GM08714 (cell line): ENCODE measurements at regions not wholly inside any gene's neighbourhood (a gene's known extent, or its start where the extent isn't known, plus 50 kb on each side); places are given as distances from the start of the nearest gene placed in this dataset.

Source experiments
- H3K4me3 ChIP-seq: fragments of 200-500 bp; sonication (Bioruptor generic); 2 replicates; pipeline ENCODE4 v1.5.1; 2014; ENCODE audit warnings: mild to moderate bottlenecking, low read length, inconsistent platforms
- ZNF274 ChIP-seq: IDR thresholded peaks from 2 replicates; pipeline ENCODE4 v1.6.1; 2012; ENCODE audit warnings: mild to moderate bottlenecking, low read depth, low read length

- TF ChIP-seq ZNF274: no peak
- H3K4me3 ChIP-seq: no peak overlapping the region
Observed at GRCh38 chr4:112852601-112853000, 196.9 kb upstream of the ANK2 start.

GRCh38 chr4:112853662-112854256 lies 195.7 kb upstream of the ANK2 start:
- no peak for TF ChIP-seq ZNF274

GRCh38 chr4:112854420-112854819 lies 195.0 kb upstream of the ANK2 start:
- TF ChIP-seq ZNF274: no peak

More at GRCh38 chr4:112853662-112854256, 195.7 kb upstream of the ANK2 start:
- H3K4me3 ChIP-seq: no peak overlapping the region

GRCh38 chr4:112855058-112855457 lies 194.4 kb upstream of the ANK2 start:
- no peak for TF ChIP-seq ZNF274

More at GRCh38 chr4:112854420-112854819, 195.0 kb upstream of the ANK2 start:
- no peak overlapping the region for H3K4me3 ChIP-seq

GRCh38 chr4:112857461-112857860 lies 192.0 kb upstream of the ANK2 start:
- TF ChIP-seq ZNF274: no peak
- H3K4me3 ChIP-seq: no peak overlapping the region

More at GRCh38 chr4:112855058-112855457, 194.4 kb upstream of the ANK2 start:
- H3K4me3 ChIP-seq: no peak overlapping the region

- H3K4me3 ChIP-seq: no peak overlapping the region
- no peak for TF ChIP-seq ZNF274
Observed at GRCh38 chr4:112858751-112859150, 190.7 kb upstream of the ANK2 start.

GRCh38 chr4:112859456-112860184 lies 189.8 kb upstream of the ANK2 start:
- TF ChIP-seq ZNF274: no peak
- H3K4me3 ChIP-seq: no peak overlapping the region

- no peak for TF ChIP-seq ZNF274
Observed at GRCh38 chr4:112860830-112861690, 188.4 kb upstream of the ANK2 start.

GRCh38 chr4:112861691-112862674 lies 187.5 kb upstream of the ANK2 start:
- no peak overlapping the region for H3K4me3 ChIP-seq
- TF ChIP-seq ZNF274: no peak

More at GRCh38 chr4:112860830-112861690, 188.4 kb upstream of the ANK2 start:
- H3K4me3 ChIP-seq: no peak overlapping the region

GRCh38 chr4:112865443-112865842 lies 184.0 kb upstream of the ANK2 start:
- H3K4me3 ChIP-seq: no peak overlapping the region
- TF ChIP-seq ZNF274: no peak

- no peak overlapping the region for H3K4me3 ChIP-seq
- no peak for TF ChIP-seq ZNF274
Observed at GRCh38 chr4:112876316-112876715, 173.1 kb upstream of the ANK2 start.

GRCh38 chr4:112881842-112882241 lies 167.6 kb upstream of the ANK2 start:
- H3K4me3 ChIP-seq: no peak overlapping the region
- no peak for TF ChIP-seq ZNF274

- H3K4me3 ChIP-seq: no peak overlapping the region
- no peak for TF ChIP-seq ZNF274
Observed at GRCh38 chr4:112882286-112882685, 167.2 kb upstream of the ANK2 start.
